Keratinocyte (primary cell): ENCODE measurements at regions not wholly inside any gene's neighbourhood (a gene's known extent, or its start where the extent isn't known, plus 50 kb on each side); places are given as distances from the start of the nearest gene placed in this dataset.

Experiments used
- DNase-seq: peaks from one replicate; pipeline ENCODE4 v3.0.0-alpha.2; 2011; ENCODE audit warnings: low read depth, missing footprints, low spot score
- FAIRE-seq: peaks from 2 replicates; lab custom pipeline; 2011; peaks lifted over from hg19 to GRCh38; lab: Jason Lieb, UNC
- H2AFZ ChIP-seq: 2 replicates; pipeline ENCODE4 v1.6.0; 2012; ENCODE audit warnings: low read length, control low read depth, inconsistent platforms; ENCODE audit not compliant: control insufficient read depth
- H3K27ac ChIP-seq: 2 replicates; pipeline ENCODE4 v1.5.1; 2011; ENCODE audit warnings: low read length; ENCODE audit not compliant: control insufficient read depth, insufficient read depth
- H3K27me3 ChIP-seq: 3 replicates; pipeline ENCODE4 v1.6.0; 2011; ENCODE audit warnings: low read length; ENCODE audit not compliant: control insufficient read depth, insufficient read depth; ENCODE audit errors: extremely low read depth
- H3K36me3 ChIP-seq, 2 experiments: 2 replicates in 1 of 2; 3 replicates in 1 of 2; pipeline ENCODE4 v1.5.1; 2011; ENCODE audit warnings: low read length in 2 of 2, mild to moderate bottlenecking in 1 of 2; ENCODE audit not compliant: control insufficient read depth in 2 of 2, insufficient read depth in 2 of 2; ENCODE audit errors: extremely low read depth in 1 of 2
- H3K4me1 ChIP-seq: 3 replicates; pipeline ENCODE4 v1.5.1; 2011; ENCODE audit warnings: low read length; ENCODE audit not compliant: control insufficient read depth, insufficient read depth; ENCODE audit errors: extremely low read depth
- H3K4me2 ChIP-seq: 3 replicates; pipeline ENCODE4 v1.6.0; 2011; ENCODE audit warnings: low read depth, low read length; ENCODE audit not compliant: control insufficient read depth, insufficient read depth; ENCODE audit errors: extremely low read depth
- H3K4me3 ChIP-seq, 3 experiments: fragments of 200-600 bp in 1 of 3; sonication (generic) in 1 of 3; 2 replicates in 2 of 3; 3 replicates in 1 of 3; pipeline ENCODE4 v1.5.1; 2011 to 2016; ENCODE audit warnings: low read length in 3 of 3, mild to moderate bottlenecking in 3 of 3, control low read depth in 2 of 3, inconsistent platforms in 1 of 3, low read depth in 1 of 3, mixed read lengths in 1 of 3, mixed run types in 1 of 3, moderate library complexity in 1 of 3; ENCODE audit not compliant: control insufficient read depth in 2 of 3, insufficient read depth in 2 of 3; ENCODE audit errors: extremely low read depth in 1 of 3
- H3K79me2 ChIP-seq: 2 replicates; pipeline ENCODE4 v1.6.0; 2012; ENCODE audit warnings: low read length; ENCODE audit not compliant: control insufficient read depth, insufficient read depth
- H3K9ac ChIP-seq: 3 replicates; pipeline ENCODE4 v1.6.0; 2011; ENCODE audit warnings: low read length; ENCODE audit not compliant: control insufficient read depth, insufficient read depth; ENCODE audit errors: extremely low read depth
- H3K9me1 ChIP-seq: 3 replicates; pipeline ENCODE4 v1.6.0; 2011; ENCODE audit warnings: low read length; ENCODE audit not compliant: control insufficient read depth, insufficient read depth; ENCODE audit errors: extremely low read depth
- H3K9me3 ChIP-seq: 2 replicates; pipeline ENCODE4 v1.5.1; 2012; ENCODE audit warnings: low read depth, low read length; ENCODE audit not compliant: control insufficient read depth
- H4K20me1 ChIP-seq: 3 replicates; pipeline ENCODE4 v1.6.0; 2011; ENCODE audit warnings: low read length; ENCODE audit not compliant: control insufficient read depth, insufficient read depth; ENCODE audit errors: extremely low read depth
- EZH2 ChIP-seq: IDR thresholded peaks from one replicate; pipeline ENCODE4 v1.6.1; 2012; ENCODE audit warnings: inconsistent platforms, mild to moderate bottlenecking, low read length, moderate library complexity
- dilution Hi-C: fragments of 300-500 bp; cut with MboI; formaldehyde crosslinking; loops from one replicate; pipeline ENCODE4 v1.7.0; 2020; ENCODE audit warnings: low sequenced_read_pairs; ENCODE audit not compliant: extremely low pct_ligation_motif_present
- TF ChIP-seq, protein P1 (sequence below), 3 experiments: IDR thresholded peaks in 1 of 3; conservative IDR thresholded peaks in 1 of 3; optimal IDR thresholded peaks in 1 of 3; 2 replicates in 2 of 3; 3 replicates in 1 of 3; pipeline versions ENCODE3 to v1.5.1; 2011; ENCODE audit warnings: low read length in 3 of 3, mild to moderate bottlenecking in 3 of 3, moderate library complexity in 2 of 3, control low read depth in 1 of 3, inconsistent platforms in 1 of 3; ENCODE audit not compliant: insufficient read depth in 2 of 3; ENCODE audit errors: extremely low read depth in 1 of 3

DNA sequence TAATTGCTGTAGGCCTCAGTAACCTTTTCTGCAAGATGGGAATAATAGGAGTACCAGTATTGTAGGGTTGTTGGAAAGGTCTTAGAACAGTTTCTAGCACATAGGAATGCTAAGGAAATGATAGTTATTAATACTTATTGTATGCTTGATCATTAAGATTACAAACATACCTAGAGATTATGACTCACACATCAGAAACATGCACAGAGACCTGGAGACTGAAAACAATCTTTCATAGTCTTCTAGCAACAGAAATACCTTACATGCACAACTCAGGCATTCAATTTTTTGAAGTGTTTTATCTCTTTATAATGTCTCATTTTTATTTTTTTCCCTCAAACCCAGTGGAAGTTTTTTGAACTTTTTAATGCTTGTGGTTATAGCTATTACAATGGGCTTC lies 104.4 kb upstream of the ZBTB20 start:
- Histone ChIP-seq H2AFZ (no peak overlapping the region), H3K9me3 (no peaks in the 10 kb centered on the region), H3K4me1 (peaks cover 11% of the 10 kb centered on the region), H3K79me2 (no peaks in the 10 kb centered on the region), H4K20me1 (no peaks in the 10 kb centered on the region), H3K4me3 (no peak overlapping the region), H3K27me3 (no peaks in the 10 kb centered on the region), H3K36me3 (no peaks in the 10 kb centered on the region), H3K27ac (no peak overlapping the region), H3K9me1 (no peaks in the 10 kb centered on the region), H3K9ac (no peak overlapping the region), H3K4me2 (no peak overlapping the region)
- FAIRE-seq (peak; percentile 5), DNase-seq (no peak)
- dilution Hi-C loops, result no loop called here
- no peak for TF ChIP-seq EZH2
- TF ChIP-seq, protein P1, sequence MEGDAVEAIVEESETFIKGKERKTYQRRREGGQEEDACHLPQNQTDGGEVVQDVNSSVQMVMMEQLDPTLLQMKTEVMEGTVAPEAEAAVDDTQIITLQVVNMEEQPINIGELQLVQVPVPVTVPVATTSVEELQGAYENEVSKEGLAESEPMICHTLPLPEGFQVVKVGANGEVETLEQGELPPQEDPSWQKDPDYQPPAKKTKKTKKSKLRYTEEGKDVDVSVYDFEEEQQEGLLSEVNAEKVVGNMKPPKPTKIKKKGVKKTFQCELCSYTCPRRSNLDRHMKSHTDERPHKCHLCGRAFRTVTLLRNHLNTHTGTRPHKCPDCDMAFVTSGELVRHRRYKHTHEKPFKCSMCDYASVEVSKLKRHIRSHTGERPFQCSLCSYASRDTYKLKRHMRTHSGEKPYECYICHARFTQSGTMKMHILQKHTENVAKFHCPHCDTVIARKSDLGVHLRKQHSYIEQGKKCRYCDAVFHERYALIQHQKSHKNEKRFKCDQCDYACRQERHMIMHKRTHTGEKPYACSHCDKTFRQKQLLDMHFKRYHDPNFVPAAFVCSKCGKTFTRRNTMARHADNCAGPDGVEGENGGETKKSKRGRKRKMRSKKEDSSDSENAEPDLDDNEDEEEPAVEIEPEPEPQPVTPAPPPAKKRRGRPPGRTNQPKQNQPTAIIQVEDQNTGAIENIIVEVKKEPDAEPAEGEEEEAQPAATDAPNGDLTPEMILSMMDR (optimal IDR thresholded peaks at IDR 0.05 in 1 of 3, IDR thresholded peaks at IDR 0.05 in 1 of 3, conservative IDR thresholded peaks at IDR 0.05 in 1 of 3; ENCODE audit: extremely low read depth in 1 of 3, insufficient read depth in 2 of 3, low read length in 3 of 3), result no peak

DNA sequence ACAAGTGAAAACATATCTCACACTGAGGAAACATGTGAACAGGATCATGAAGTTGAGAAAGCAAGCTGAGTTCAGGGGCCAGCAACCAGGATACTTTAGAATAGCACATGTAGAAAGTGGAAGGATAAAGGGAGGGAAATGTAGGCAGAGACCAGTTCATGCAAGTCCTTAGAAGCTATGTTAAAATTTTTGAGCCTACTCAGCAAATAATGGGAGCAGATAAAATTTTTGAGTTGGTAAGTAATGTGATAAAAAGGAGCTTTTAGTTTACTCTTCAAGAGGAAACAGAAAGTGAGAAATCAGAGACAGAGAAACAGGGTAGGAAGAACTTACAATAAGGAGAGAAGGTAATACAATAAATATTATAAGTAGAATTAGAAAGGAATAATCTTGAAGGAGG lies 105.6 kb upstream of the ZBTB20 start:
- H3K4me2 ChIP-seq, result no peak overlapping the region
- no peaks in the 10 kb centered on the region for H3K36me3 ChIP-seq
- no peak overlapping the region for H3K9ac ChIP-seq
- H3K27ac ChIP-seq, result no peak overlapping the region
- no peaks in the 10 kb centered on the region for H3K9me1 ChIP-seq
- H3K4me3 ChIP-seq, result no peak overlapping the region
- no peaks in the 10 kb centered on the region for H3K9me3 ChIP-seq
- FAIRE-seq (no peak), DNase-seq (no peak)
- H3K4me1 ChIP-seq, result peaks cover 11% of the 10 kb centered on the region
- dilution Hi-C loops, result no loop called here
- no peaks in the 10 kb centered on the region for H4K20me1 ChIP-seq
- H2AFZ ChIP-seq, result no peak overlapping the region
- no peak for TF ChIP-seq EZH2
- TF ChIP-seq, protein P1 (optimal IDR thresholded peaks at IDR 0.05 in 1 of 3, IDR thresholded peaks at IDR 0.05 in 1 of 3, conservative IDR thresholded peaks at IDR 0.05 in 1 of 3; ENCODE audit: extremely low read depth in 1 of 3, insufficient read depth in 2 of 3, low read length in 3 of 3), result no peak
- no peaks in the 10 kb centered on the region for H3K27me3 ChIP-seq
- H3K79me2 ChIP-seq, result no peaks in the 10 kb centered on the region
